GM06990 (cell line): ENCODE measurements at regions not wholly inside any gene's neighbourhood (a gene's known extent, or its start where the extent isn't known, plus 50 kb on each side); places are given as distances from the start of the nearest gene placed in this dataset.

Source experiments
- DNase-seq: peaks from one replicate; pipeline ENCODE4 v3.0.0-alpha.2; 2011; ENCODE audit not compliant: insufficient read length; ENCODE audit errors: extremely low read depth
- H3K27me3 ChIP-seq: replicated peaks from 2 replicates; pipeline ENCODE4 v1.6.0; 2011; ENCODE audit warnings: low read length; ENCODE audit not compliant: control insufficient read depth, insufficient read depth
- H3K36me3 ChIP-seq: 2 replicates; pipeline ENCODE4 v1.5.1; 2011; ENCODE audit warnings: low read length; ENCODE audit not compliant: control insufficient read depth, insufficient read depth
- H3K4me3 ChIP-seq: replicated peaks from 2 replicates; pipeline ENCODE4 v1.5.1; 2011; ENCODE audit warnings: low read depth, mild to moderate bottlenecking, control low read depth, low read length
- TF ChIP-seq, protein P1 (sequence below): IDR thresholded peaks from 2 replicates; pipeline ENCODE4 v1.5.1; 2011; ENCODE audit warnings: low read length, control low read depth, mild to moderate bottlenecking, inconsistent platforms; ENCODE audit not compliant: insufficient read depth, poor library complexity, severe bottlenecking

- Histone ChIP-seq H3K4me3 (no peak overlapping the region), H3K36me3 (no peaks in the 10 kb centered on the region), H3K27me3 (no peaks in the 10 kb centered on the region)
- TF ChIP-seq, protein P1, sequence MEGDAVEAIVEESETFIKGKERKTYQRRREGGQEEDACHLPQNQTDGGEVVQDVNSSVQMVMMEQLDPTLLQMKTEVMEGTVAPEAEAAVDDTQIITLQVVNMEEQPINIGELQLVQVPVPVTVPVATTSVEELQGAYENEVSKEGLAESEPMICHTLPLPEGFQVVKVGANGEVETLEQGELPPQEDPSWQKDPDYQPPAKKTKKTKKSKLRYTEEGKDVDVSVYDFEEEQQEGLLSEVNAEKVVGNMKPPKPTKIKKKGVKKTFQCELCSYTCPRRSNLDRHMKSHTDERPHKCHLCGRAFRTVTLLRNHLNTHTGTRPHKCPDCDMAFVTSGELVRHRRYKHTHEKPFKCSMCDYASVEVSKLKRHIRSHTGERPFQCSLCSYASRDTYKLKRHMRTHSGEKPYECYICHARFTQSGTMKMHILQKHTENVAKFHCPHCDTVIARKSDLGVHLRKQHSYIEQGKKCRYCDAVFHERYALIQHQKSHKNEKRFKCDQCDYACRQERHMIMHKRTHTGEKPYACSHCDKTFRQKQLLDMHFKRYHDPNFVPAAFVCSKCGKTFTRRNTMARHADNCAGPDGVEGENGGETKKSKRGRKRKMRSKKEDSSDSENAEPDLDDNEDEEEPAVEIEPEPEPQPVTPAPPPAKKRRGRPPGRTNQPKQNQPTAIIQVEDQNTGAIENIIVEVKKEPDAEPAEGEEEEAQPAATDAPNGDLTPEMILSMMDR = no peak
- no peak for DNase-seq
Observed at GRCh38 chr9:105967797-105968196, 273.5 kb downstream of the TMEM38B start.

- Histone ChIP-seq H3K4me3 (no peak overlapping the region), H3K27me3 (no peaks in the 10 kb centered on the region), H3K36me3 (no peaks in the 10 kb centered on the region)
- TF ChIP-seq, protein P1 = no peak
- DNase-seq = no peak
Observed at GRCh38 chr9:105968811-105969466, 274.6 kb downstream of the TMEM38B start.

GRCh38 chr9:105969636-105970035 is 275.3 kb downstream of the TMEM38B start:
- H3K36me3 ChIP-seq = no peaks in the 10 kb centered on the region
- TF ChIP-seq, protein P1 = no peak
- DNase-seq = no peak
- no peaks in the 10 kb centered on the region for H3K27me3 ChIP-seq
- no peak overlapping the region for H3K4me3 ChIP-seq

- H3K36me3 ChIP-seq = no peaks in the 10 kb centered on the region
- no peaks in the 10 kb centered on the region for H3K27me3 ChIP-seq
- no peak for DNase-seq
- no peak overlapping the region for H3K4me3 ChIP-seq
- TF ChIP-seq, protein P1 = no peak
Observed at GRCh38 chr9:105971986-105972385, 277.6 kb downstream of the TMEM38B start.

- no peak for DNase-seq
- Histone ChIP-seq H3K36me3 (no peaks in the 10 kb centered on the region), H3K4me3 (no peak overlapping the region), H3K27me3 (no peaks in the 10 kb centered on the region)
- TF ChIP-seq, protein P1 = no peak
Observed at GRCh38 chr9:105972466-105973204, 278.3 kb downstream of the TMEM38B start.

DNA sequence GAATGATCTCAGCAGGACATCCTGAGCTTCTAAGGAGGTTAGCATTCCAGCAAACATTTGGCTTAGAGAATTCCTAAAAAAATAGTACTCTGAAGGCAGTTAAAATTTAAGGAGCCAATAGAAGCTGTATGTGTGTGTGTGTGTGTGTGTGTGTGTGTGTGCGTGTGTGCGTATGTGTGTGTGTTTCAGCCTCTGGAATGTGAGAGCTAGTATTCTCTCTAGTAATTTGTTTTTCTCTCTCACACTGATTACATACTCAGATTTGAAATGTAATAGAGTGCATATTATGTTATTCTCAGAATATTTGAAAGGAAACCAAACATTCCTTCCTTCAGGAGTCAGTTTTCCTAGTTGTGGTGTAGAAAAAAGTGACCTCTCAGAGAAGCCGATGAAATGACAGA is 279.6 kb downstream of the TMEM38B start:
- TF ChIP-seq, protein P1 = no peak
- Histone ChIP-seq H3K4me3 (no peak overlapping the region), H3K27me3 (no peaks in the 10 kb centered on the region), H3K36me3 (no peaks in the 10 kb centered on the region)
- no peak for DNase-seq
